Thyroid gland (tissue), 4 donors: ENCODE measurements at regions not wholly inside any gene's neighbourhood (a gene's known extent, or its start where the extent isn't known, plus 50 kb on each side); places are given as distances from the start of the nearest gene placed in this dataset.

Experiments
- POLR2A ChIP-seq, 2 donors: fragments of 450-650 bp; IDR thresholded peaks; one replicate each; pipeline ENCODE4 v1.6.1; 2017; ENCODE audit warnings: antibody characterized with exemption in 2 of 2, mild to moderate bottlenecking in 2 of 2, moderate library complexity in 1 of 2
- TF ChIP-seq, protein P1 (sequence below), 6 experiments: fragments of 200-600 bp in 3 of 6; fragments of 450-650 bp in 3 of 6; sonication (generic) in 3 of 6; IDR thresholded peaks; one replicate each; pipeline ENCODE4 v1.5.1; 2016 to 2019; ENCODE audit warnings: antibody characterized with exemption in 6 of 6, mild to moderate bottlenecking in 2 of 6, inconsistent platforms in 1 of 6, moderate library complexity in 1 of 6

- TF ChIP-seq POLR2A (IDR thresholded peaks at IDR 0.05), result no peak
- TF ChIP-seq, protein P1, sequence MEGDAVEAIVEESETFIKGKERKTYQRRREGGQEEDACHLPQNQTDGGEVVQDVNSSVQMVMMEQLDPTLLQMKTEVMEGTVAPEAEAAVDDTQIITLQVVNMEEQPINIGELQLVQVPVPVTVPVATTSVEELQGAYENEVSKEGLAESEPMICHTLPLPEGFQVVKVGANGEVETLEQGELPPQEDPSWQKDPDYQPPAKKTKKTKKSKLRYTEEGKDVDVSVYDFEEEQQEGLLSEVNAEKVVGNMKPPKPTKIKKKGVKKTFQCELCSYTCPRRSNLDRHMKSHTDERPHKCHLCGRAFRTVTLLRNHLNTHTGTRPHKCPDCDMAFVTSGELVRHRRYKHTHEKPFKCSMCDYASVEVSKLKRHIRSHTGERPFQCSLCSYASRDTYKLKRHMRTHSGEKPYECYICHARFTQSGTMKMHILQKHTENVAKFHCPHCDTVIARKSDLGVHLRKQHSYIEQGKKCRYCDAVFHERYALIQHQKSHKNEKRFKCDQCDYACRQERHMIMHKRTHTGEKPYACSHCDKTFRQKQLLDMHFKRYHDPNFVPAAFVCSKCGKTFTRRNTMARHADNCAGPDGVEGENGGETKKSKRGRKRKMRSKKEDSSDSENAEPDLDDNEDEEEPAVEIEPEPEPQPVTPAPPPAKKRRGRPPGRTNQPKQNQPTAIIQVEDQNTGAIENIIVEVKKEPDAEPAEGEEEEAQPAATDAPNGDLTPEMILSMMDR (IDR thresholded peaks at IDR 0.05), result no peak
These were observed 603.9 kb downstream of the TRHDE start for GRCh38 chr12:72876092-72876491.
